HEK293 (cell line): ENCODE measurements at regions not wholly inside any gene's neighbourhood (a gene's known extent, or its start where the extent isn't known, plus 50 kb on each side); places are given as distances from the start of the nearest gene placed in this dataset.

Experiments used
- ZNF23 ChIP-seq: fragments of 450-650 bp; formaldehyde crosslinking; IDR thresholded peaks from 2 replicates; pipeline ENCODE4 v1.5.1; 2016; ENCODE audit warnings: missing biosample characterization, missing genetic modification characterization, borderline replicate concordance
- ZNF792 ChIP-seq: fragments of 450-650 bp; formaldehyde crosslinking; IDR thresholded peaks from 2 replicates; pipeline ENCODE4 v1.5.1; 2016; ENCODE audit warnings: missing biosample characterization, missing genetic modification characterization
- TF ChIP-seq, protein P1 (sequence below): fragments of 450-650 bp; formaldehyde crosslinking; IDR thresholded peaks from 2 replicates; pipeline ENCODE4 v1.5.1; 2016; ENCODE audit warnings: missing biosample characterization, missing genetic modification characterization
- TF ChIP-seq, protein P2 (sequence below): fragments of 450-650 bp; formaldehyde crosslinking; IDR thresholded peaks from 2 replicates; pipeline ENCODE4 v1.5.1; 2016; ENCODE audit warnings: missing biosample characterization, missing genetic modification characterization
- TF ChIP-seq, protein P3 (sequence below): fragments of 450-650 bp; formaldehyde crosslinking; IDR thresholded peaks from 2 replicates; pipeline ENCODE4 v1.5.1; 2016; ENCODE audit warnings: missing biosample characterization, missing genetic modification characterization, low read depth

DNA sequence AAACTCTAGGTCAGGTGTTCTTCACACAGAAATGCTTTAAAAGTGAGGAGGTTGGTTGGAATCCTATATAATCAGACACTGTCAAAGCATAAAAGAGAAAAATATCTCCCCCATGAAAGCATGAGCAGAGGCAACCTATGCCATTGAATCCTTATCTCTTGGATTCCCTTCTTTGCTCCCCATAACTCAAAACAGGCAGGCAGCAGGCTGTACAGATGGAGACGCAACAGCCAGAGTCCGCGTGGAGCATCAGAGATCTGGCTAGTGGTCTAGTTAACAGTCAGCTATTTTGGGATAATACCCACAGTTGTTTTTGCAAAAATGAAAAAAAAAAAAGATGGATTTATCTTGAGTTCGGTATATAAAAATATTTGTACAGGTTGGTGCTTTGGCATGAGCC, 490.0 kb upstream of the TENM3 start:
- TF ChIP-seq ZNF23 (tag by site-specific recombination) (no peak), ZNF792 (no peak)
- TF ChIP-seq, protein P1, sequence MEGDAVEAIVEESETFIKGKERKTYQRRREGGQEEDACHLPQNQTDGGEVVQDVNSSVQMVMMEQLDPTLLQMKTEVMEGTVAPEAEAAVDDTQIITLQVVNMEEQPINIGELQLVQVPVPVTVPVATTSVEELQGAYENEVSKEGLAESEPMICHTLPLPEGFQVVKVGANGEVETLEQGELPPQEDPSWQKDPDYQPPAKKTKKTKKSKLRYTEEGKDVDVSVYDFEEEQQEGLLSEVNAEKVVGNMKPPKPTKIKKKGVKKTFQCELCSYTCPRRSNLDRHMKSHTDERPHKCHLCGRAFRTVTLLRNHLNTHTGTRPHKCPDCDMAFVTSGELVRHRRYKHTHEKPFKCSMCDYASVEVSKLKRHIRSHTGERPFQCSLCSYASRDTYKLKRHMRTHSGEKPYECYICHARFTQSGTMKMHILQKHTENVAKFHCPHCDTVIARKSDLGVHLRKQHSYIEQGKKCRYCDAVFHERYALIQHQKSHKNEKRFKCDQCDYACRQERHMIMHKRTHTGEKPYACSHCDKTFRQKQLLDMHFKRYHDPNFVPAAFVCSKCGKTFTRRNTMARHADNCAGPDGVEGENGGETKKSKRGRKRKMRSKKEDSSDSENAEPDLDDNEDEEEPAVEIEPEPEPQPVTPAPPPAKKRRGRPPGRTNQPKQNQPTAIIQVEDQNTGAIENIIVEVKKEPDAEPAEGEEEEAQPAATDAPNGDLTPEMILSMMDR (tag by site-specific recombination) = no peak
- TF ChIP-seq, protein P2, sequence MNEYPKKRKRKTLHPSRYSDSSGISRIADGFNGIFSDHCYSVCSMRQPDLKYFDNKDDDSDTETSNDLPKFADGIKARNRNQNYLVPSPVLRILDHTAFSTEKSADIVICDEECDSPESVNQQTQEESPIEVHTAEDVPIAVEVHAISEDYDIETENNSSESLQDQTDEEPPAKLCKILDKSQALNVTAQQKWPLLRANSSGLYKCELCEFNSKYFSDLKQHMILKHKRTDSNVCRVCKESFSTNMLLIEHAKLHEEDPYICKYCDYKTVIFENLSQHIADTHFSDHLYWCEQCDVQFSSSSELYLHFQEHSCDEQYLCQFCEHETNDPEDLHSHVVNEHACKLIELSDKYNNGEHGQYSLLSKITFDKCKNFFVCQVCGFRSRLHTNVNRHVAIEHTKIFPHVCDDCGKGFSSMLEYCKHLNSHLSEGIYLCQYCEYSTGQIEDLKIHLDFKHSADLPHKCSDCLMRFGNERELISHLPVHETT (tag by site-specific recombination) = no peak
- TF ChIP-seq, protein P3, sequence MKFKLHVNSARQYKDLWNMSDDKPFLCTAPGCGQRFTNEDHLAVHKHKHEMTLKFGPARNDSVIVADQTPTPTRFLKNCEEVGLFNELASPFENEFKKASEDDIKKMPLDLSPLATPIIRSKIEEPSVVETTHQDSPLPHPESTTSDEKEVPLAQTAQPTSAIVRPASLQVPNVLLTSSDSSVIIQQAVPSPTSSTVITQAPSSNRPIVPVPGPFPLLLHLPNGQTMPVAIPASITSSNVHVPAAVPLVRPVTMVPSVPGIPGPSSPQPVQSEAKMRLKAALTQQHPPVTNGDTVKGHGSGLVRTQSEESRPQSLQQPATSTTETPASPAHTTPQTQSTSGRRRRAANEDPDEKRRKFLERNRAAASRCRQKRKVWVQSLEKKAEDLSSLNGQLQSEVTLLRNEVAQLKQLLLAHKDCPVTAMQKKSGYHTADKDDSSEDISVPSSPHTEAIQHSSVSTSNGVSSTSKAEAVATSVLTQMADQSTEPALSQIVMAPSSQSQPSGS (tag by site-specific recombination) = no peak
